ENCODE measurements at regions not wholly inside any gene's neighbourhood (a gene's known extent, or its start where the extent isn't known, plus 50 kb on each side); places are given as distances from the start of the nearest gene placed in this dataset.

DNA sequence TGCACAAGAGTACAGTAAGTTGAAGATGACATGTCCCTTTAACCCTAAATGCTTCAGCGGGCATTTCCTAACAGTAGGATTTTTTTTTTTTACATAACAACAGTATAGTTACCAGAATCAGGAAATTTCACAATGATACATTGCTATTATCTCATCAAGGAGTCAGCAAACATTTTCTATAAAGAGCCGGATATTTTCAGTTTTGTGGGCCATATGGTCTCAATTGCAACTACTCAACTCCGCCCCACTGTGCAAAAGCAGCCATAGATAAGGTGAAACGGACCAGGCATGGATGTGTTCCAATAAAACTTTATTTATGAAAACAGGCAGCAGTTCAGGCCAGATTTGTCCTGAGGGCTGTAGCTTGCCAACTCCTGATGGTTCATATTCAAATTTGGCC lies 130.6 kb downstream of the SMAD6 start:
- Histone ChIP-seq H3K4ac (ENCODE audit: low read depth in 1 of 2, low read length in 2 of 2) (no peak overlapping the region), H3K9ac (ENCODE audit: low read length) (peak overlapping the region; percentile 58), H3K9me3 (ENCODE audit: control insufficient read depth, low read length) (peaks cover 8% of the 10 kb centered on the region), H3K4me2 (ENCODE audit: low read length, poor library complexity, severe bottlenecking) (no peak overlapping the region), H3K79me1 (replicated peaks; ENCODE audit: low read length, poor library complexity, severe bottlenecking) (no peaks in the 10 kb centered on the region), H3K36me3 (ENCODE audit: control insufficient read depth in 1 of 2, insufficient read depth in 2 of 2, low read depth in 1 of 2, low read length in 2 of 2) (no peaks in the 10 kb centered on the region), H3K23ac (ENCODE audit: low read length in 2 of 2) (no peak overlapping the region), H3K4me1 (ENCODE audit: control insufficient read depth, insufficient read depth, low read depth, low read length) (peaks cover 12% of the 10 kb centered on the region), H2AK5ac (ENCODE audit: low read length, severe bottlenecking) (no peak overlapping the region), H4K91ac (ENCODE audit: low read length) (no peak overlapping the region), H2BK15ac (ENCODE audit: low read depth, poor library complexity, severe bottlenecking) (no peak overlapping the region), H2AFZ (ENCODE audit: low read depth, low read length) (no peak overlapping the region), H4K8ac (ENCODE audit: low read length) (no peak overlapping the region), H3K4me3 (ENCODE audit: insufficient read depth in 1 of 2, low read depth in 1 of 2, low read length in 2 of 2) (no peak overlapping the region), H2BK120ac (ENCODE audit: low read depth, low read length) (no peak overlapping the region), H3K18ac (ENCODE audit: low read depth in 1 of 2, low read length in 2 of 2) (no peak overlapping the region), H3K14ac (ENCODE audit: low read length in 2 of 2) (no peak overlapping the region), H2BK5ac (ENCODE audit: low read depth, low read length, poor library complexity, severe bottlenecking) (no peak overlapping the region), H3K27me3 (ENCODE audit: control insufficient read depth in 1 of 2, insufficient read depth in 1 of 2, low read length in 2 of 2) (no peaks in the 10 kb centered on the region), H2BK12ac (ENCODE audit: low read length in 2 of 2) (no peak overlapping the region), H3K27ac (ENCODE audit: low read length, poor library complexity, severe bottlenecking) (no peak overlapping the region)
- DNase-seq, result peak; percentile 47
- WGBS, result 81% methylated on average over 4 of the region's 4 CpGs

DNA sequence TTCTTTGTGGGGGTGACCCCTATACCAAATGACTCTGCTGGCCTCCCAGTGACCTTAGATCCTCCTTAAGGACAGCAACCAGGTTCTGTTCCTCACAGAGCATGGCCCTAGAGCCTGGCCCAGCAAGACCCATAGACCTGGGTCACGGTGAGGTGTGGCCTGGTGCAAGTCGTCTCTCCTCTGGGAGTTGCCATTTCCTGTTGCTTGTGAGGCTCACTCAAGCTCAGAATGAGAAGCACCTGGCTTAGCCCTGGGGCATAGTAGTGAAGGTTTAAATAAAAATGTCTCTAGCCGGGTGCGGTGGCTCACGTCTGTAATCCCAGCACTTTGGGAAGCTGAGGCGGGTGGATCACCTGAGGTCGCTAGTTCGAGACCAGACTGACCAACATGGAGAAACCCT lies 131.3 kb downstream of the SMAD6 start:
- Histone ChIP-seq H4K8ac (ENCODE audit: low read length) (peak overlapping the region; percentile 5), H3K14ac (ENCODE audit: low read length in 2 of 2) (no peak overlapping the region), H3K36me3 (ENCODE audit: control insufficient read depth in 1 of 2, insufficient read depth in 2 of 2, low read depth in 1 of 2, low read length in 2 of 2) (no peaks in the 10 kb centered on the region), H3K4ac (ENCODE audit: low read depth in 1 of 2, low read length in 2 of 2) (peak overlapping the region in 1 of 2 experiments; percentile 7), H2BK12ac (ENCODE audit: low read length in 2 of 2) (peak overlapping the region in 1 of 2 experiments; percentile 75), H3K9ac (ENCODE audit: low read length) (peak overlapping the region; percentile 48), H2BK5ac (ENCODE audit: low read depth, low read length, poor library complexity, severe bottlenecking) (no peak overlapping the region), H4K91ac (ENCODE audit: low read length) (no peak overlapping the region), H3K9me3 (ENCODE audit: control insufficient read depth, low read length) (peaks cover 8% of the 10 kb centered on the region), H2AK5ac (ENCODE audit: low read length, severe bottlenecking) (no peak overlapping the region), H2BK15ac (ENCODE audit: low read depth, poor library complexity, severe bottlenecking) (no peak overlapping the region), H3K27ac (ENCODE audit: low read length, poor library complexity, severe bottlenecking) (no peak overlapping the region), H3K4me2 (ENCODE audit: low read length, poor library complexity, severe bottlenecking) (no peak overlapping the region), H2BK120ac (ENCODE audit: low read depth, low read length) (no peak overlapping the region), H3K4me3 (ENCODE audit: insufficient read depth in 1 of 2, low read depth in 1 of 2, low read length in 2 of 2) (no peak overlapping the region), H3K4me1 (ENCODE audit: control insufficient read depth, insufficient read depth, low read depth, low read length) (peaks cover 15% of the 10 kb centered on the region), H3K79me1 (replicated peaks; ENCODE audit: low read length, poor library complexity, severe bottlenecking) (no peaks in the 10 kb centered on the region), H3K27me3 (ENCODE audit: control insufficient read depth in 1 of 2, insufficient read depth in 1 of 2, low read length in 2 of 2) (no peaks in the 10 kb centered on the region), H3K18ac (ENCODE audit: low read depth in 1 of 2, low read length in 2 of 2) (peak overlapping the region; percentile 37 to 52), H2AFZ (ENCODE audit: low read depth, low read length) (no peak overlapping the region), H3K23ac (ENCODE audit: low read length in 2 of 2) (no peak overlapping the region)
- 90% methylated on average over 8 of the region's 8 CpGs for WGBS
- DNase-seq, result no peak

DNA sequence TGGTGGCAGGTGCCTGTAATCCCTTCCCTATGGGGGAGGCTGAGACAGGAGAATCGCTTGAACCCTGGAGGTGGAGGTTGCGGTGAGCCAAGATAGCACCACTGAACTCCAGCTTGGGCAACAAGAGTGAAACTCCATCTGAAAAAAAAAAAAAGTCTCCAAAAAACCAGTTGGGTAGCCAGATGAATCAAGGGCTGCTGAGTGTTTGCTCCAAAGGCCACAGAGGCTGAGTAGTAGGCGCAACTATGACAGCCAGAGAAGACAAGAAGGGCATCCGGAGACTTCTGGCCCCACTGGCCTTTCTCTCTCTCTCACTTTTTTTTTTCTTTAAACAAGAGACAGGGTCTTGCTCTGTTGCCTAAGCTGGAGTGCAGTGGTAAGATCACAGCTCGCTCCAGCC lies 131.8 kb downstream of the SMAD6 start:
- no peak overlapping the region for H3K4me2 ChIP-seq (ENCODE audit: low read length, poor library complexity, severe bottlenecking)
- no peak overlapping the region for H4K8ac ChIP-seq (ENCODE audit: low read length)
- peaks cover 8% of the 10 kb centered on the region for H3K9me3 ChIP-seq (ENCODE audit: control insufficient read depth, low read length)
- no peak overlapping the region for H3K4ac ChIP-seq (ENCODE audit: low read depth in 1 of 2, low read length in 2 of 2)
- DNase-seq, result no peak
- no peak overlapping the region for H2BK12ac ChIP-seq (ENCODE audit: low read length in 2 of 2)
- no peak overlapping the region for H2AK5ac ChIP-seq (ENCODE audit: low read length, severe bottlenecking)
- 98% methylated on average over 5 of the region's 5 CpGs for WGBS
- H2BK15ac ChIP-seq (ENCODE audit: low read depth, poor library complexity, severe bottlenecking), result no peak overlapping the region
- no peak overlapping the region for H3K4me3 ChIP-seq (ENCODE audit: insufficient read depth in 1 of 2, low read depth in 1 of 2, low read length in 2 of 2)
- no peak overlapping the region for H3K9ac ChIP-seq (ENCODE audit: low read length)
- H2BK5ac ChIP-seq (ENCODE audit: low read depth, low read length, poor library complexity, severe bottlenecking), result no peak overlapping the region
- no peaks in the 10 kb centered on the region for H3K27me3 ChIP-seq (ENCODE audit: control insufficient read depth in 1 of 2, insufficient read depth in 1 of 2, low read length in 2 of 2)
- H3K18ac ChIP-seq (ENCODE audit: low read depth in 1 of 2, low read length in 2 of 2), result no peak overlapping the region
- H4K91ac ChIP-seq (ENCODE audit: low read length), result no peak overlapping the region
- no peak overlapping the region for H2BK120ac ChIP-seq (ENCODE audit: low read depth, low read length)
- no peak overlapping the region for H3K14ac ChIP-seq (ENCODE audit: low read length in 2 of 2)
- H3K79me1 ChIP-seq (replicated peaks; ENCODE audit: low read length, poor library complexity, severe bottlenecking), result no peaks in the 10 kb centered on the region
- peaks cover 15% of the 10 kb centered on the region for H3K4me1 ChIP-seq (ENCODE audit: control insufficient read depth, insufficient read depth, low read depth, low read length)
- H3K23ac ChIP-seq (ENCODE audit: low read length in 2 of 2), result no peak overlapping the region
- H3K36me3 ChIP-seq (ENCODE audit: control insufficient read depth in 1 of 2, insufficient read depth in 2 of 2, low read depth in 1 of 2, low read length in 2 of 2), result no peaks in the 10 kb centered on the region
- H3K27ac ChIP-seq (ENCODE audit: low read length, poor library complexity, severe bottlenecking), result no peak overlapping the region
- H2AFZ ChIP-seq (ENCODE audit: low read depth, low read length), result no peak overlapping the region

DNA sequence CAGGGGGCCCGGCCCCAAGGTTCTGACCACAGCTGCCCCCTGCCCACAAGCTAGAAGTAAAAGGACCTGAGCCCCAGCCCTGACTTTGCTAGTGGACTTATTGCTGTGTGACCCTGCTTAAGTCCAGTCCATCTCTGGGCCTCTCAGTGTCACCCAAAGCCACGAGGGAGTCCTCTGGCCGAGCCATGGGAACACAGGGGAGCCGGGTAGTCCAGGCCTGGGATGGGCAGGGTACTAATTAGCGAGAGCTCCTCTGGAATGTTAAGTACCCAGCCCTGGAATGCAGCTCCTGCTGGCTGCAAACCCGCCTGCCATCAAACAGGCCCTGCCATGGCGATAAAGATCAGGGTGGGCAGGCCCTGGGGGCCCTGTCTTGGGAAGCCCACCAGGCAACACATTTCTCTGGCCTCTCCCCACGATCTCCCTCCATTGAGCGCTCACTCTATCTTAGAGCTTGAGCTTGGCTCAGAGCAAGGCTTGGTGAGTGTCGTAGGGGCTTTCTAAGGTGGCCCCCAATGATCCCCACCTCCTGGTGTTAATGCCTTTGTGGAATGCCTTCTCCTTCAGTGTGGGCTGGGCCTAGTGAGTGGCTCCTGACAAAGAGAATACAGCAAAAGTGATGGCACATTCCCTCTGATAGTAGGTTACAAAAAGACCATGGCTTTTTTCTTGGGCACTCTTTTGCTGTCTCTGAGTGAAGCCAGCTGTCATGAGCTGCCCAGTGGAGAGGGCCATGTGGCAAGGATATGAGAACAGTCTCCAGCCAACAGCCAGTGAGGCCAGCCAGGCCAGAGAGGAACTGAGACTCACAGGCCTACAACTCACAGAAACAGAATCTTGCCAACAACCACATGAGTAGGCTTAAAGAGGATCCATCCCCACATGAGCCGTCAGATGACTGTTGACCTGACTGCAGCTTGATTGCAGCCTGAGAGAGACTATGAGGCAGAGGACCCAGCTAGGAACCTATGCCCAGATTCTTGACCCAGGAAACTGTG lies 133.1 kb downstream of the SMAD6 start:
- Histone ChIP-seq H2AFZ (ENCODE audit: low read depth, low read length) (no peak overlapping the region), H3K9ac (ENCODE audit: low read length) (no peak overlapping the region), H3K27me3 (ENCODE audit: control insufficient read depth in 1 of 2, insufficient read depth in 1 of 2, low read length in 2 of 2) (no peaks in the 10 kb centered on the region), H2AK5ac (ENCODE audit: low read length, severe bottlenecking) (no peak overlapping the region), H3K18ac (ENCODE audit: low read depth in 1 of 2, low read length in 2 of 2) (peak overlapping the region in 1 of 2 experiments; percentile 14), H3K4me3 (ENCODE audit: insufficient read depth in 1 of 2, low read depth in 1 of 2, low read length in 2 of 2) (peak overlapping the region in 1 of 2 experiments; percentile 2), H3K4ac (ENCODE audit: low read depth in 1 of 2, low read length in 2 of 2) (peak overlapping the region in 1 of 2 experiments; percentile 47), H3K4me1 (ENCODE audit: control insufficient read depth, insufficient read depth, low read depth, low read length) (peaks cover 13% of the 10 kb centered on the region), H2BK120ac (ENCODE audit: low read depth, low read length) (no peak overlapping the region), H3K14ac (ENCODE audit: low read length in 2 of 2) (no peak overlapping the region), H2BK15ac (ENCODE audit: low read depth, poor library complexity, severe bottlenecking) (peak overlapping the region; percentile 4), H3K4me2 (ENCODE audit: low read length, poor library complexity, severe bottlenecking) (no peak overlapping the region), H4K8ac (ENCODE audit: low read length) (peak overlapping the region; percentile 22), H4K91ac (ENCODE audit: low read length) (no peak overlapping the region), H3K9me3 (ENCODE audit: control insufficient read depth, low read length) (peaks cover 8% of the 10 kb centered on the region), H2BK5ac (ENCODE audit: low read depth, low read length, poor library complexity, severe bottlenecking) (no peak overlapping the region), H3K36me3 (ENCODE audit: control insufficient read depth in 1 of 2, insufficient read depth in 2 of 2, low read depth in 1 of 2, low read length in 2 of 2) (no peaks in the 10 kb centered on the region), H3K27ac (ENCODE audit: low read length, poor library complexity, severe bottlenecking) (no peak overlapping the region), H3K23ac (ENCODE audit: low read length in 2 of 2) (no peak overlapping the region), H2BK12ac (ENCODE audit: low read length in 2 of 2) (peak overlapping the region; percentile 66 to 89), H3K79me1 (replicated peaks; ENCODE audit: low read length, poor library complexity, severe bottlenecking) (no peaks in the 10 kb centered on the region)
- DNase-seq, result peak; percentile 60
- 43% methylated on average over 11 of the region's 11 CpGs for WGBS

All from mesenchymal stem cell (in vitro differentiated cells and primary cell).